GM12878 (cell line): ENCODE measurements at regions not wholly inside any gene's neighbourhood (a gene's known extent, or its start where the extent isn't known, plus 50 kb on each side); places are given as distances from the start of the nearest gene placed in this dataset.

Experiments used
- ATAC-seq: fragments of 200-7000 bp; cut with Tn5 transposase; 3 replicates; pipeline ENCODE4 v1.9.1; 2020; ENCODE audit warnings: mild to moderate bottlenecking, moderate library complexity
- BruUV-seq: library from RNA; stranded (reverse); fragments of 400-500 nt; replicated peaks from 2 replicates; lab custom pipeline; 2021; lab: Mats Ljungman, UMichigan
- CTCF ChIA-PET: fragments of 300-600 bp; sonication (Branson Sonifier 250); formaldehyde crosslinking; extraction: SDS; loops from one replicate; lab custom pipeline; 2021; ENCODE audit warnings: inconsistent platforms; lab: Yijun Ruan, JAX
- POLR2A ChIA-PET: fragments of 350-600 bp; formaldehyde crosslinking; extraction: SDS; loops from one replicate; lab custom pipeline; 2021; ENCODE audit warnings: inconsistent platforms; lab: Charles Lee
- RAD21 ChIA-PET: fragments of 300-600 bp; sonication (Branson Sonifier 250); formaldehyde crosslinking; loops from one replicate; lab custom pipeline; 2023; ENCODE audit warnings: antibody characterized with exemption; ENCODE audit not compliant: unreplicated experiment; lab: Charles Lee
- SMC1A ChIA-PET: fragments of 300-600 bp; sonication (Branson Sonifier 250); formaldehyde crosslinking; loops from one replicate; lab custom pipeline; 2023; ENCODE audit not compliant: unreplicated experiment, uncharacterized antibody; lab: Charles Lee
- DNase-seq: peaks from one replicate; pipeline ENCODE4 v3.0.0-alpha.2; 2011; ENCODE audit warnings: low read depth, low spot score
- FAIRE-seq: peaks from 3 replicates; lab custom pipeline; 2011; peaks lifted over from hg19 to GRCh38; lab: Jason Lieb, UNC
- H2AFZ ChIP-seq: 2 replicates; pipeline ENCODE4 v1.6.0; 2011; ENCODE audit warnings: low read depth, low read length, control low read depth; ENCODE audit not compliant: control insufficient read depth
- H3K27ac ChIP-seq: 2 replicates; pipeline ENCODE4 v1.5.1; 2011; ENCODE audit warnings: control low read depth; ENCODE audit not compliant: control insufficient read depth, insufficient read depth
- H3K27me3 ChIP-seq, 2 experiments: replicated peaks in 1 of 2; 2 replicates each; pipeline versions ENCODE4 v1.6.0 to v1.6.1; 2011; ENCODE audit warnings: low read length in 1 of 2; ENCODE audit not compliant: control insufficient read depth in 2 of 2, insufficient read depth in 2 of 2
- H3K36me3 ChIP-seq, 2 experiments: 2 replicates each; pipeline ENCODE4 v1.5.1; 2011; ENCODE audit warnings: low read length in 1 of 2; ENCODE audit not compliant: control insufficient read depth in 2 of 2, insufficient read depth in 2 of 2
- H3K4me1 ChIP-seq: 2 replicates; pipeline ENCODE4 v1.6.1; 2011; ENCODE audit warnings: mild to moderate bottlenecking, low read length, moderate library complexity, mixed read lengths; ENCODE audit not compliant: control insufficient read depth, insufficient read depth
- H3K4me2 ChIP-seq: 2 replicates; pipeline ENCODE4 v1.6.0; 2011; ENCODE audit warnings: control low read depth; ENCODE audit not compliant: control insufficient read depth, insufficient read depth
- H3K4me3 ChIP-seq: fragments of 200-600 bp; sonication (generic); 2 replicates; pipeline ENCODE4 v1.5.1; 2016
- H3K79me2 ChIP-seq: 2 replicates; pipeline ENCODE4 v1.6.0; 2011; ENCODE audit warnings: low read length; ENCODE audit not compliant: control insufficient read depth, insufficient read depth
- H3K9ac ChIP-seq: 2 replicates; pipeline ENCODE4 v1.8.0; 2011; ENCODE audit warnings: low read length, control low read depth, mixed read lengths; ENCODE audit not compliant: control insufficient read depth, insufficient read depth
- H3K9me3 ChIP-seq: replicated peaks from 3 replicates; pipeline ENCODE4 v1.5.1; 2011; ENCODE audit warnings: mild to moderate bottlenecking, low read length; ENCODE audit not compliant: control insufficient read depth, insufficient read depth
- H4K20me1 ChIP-seq: 2 replicates; pipeline ENCODE4 v1.6.0; 2011; ENCODE audit not compliant: control insufficient read depth, insufficient read depth
- RB1 ChIP-seq: fragments of 450-650 bp; formaldehyde crosslinking; IDR thresholded peaks from 2 replicates; pipeline ENCODE4 v1.6.1; 2017; ENCODE audit warnings: mild to moderate bottlenecking, borderline replicate concordance
- SUPT20H ChIP-seq: IDR thresholded peaks from 2 replicates; pipeline ENCODE4 v1.6.1; 2011; ENCODE audit warnings: low read depth, mild to moderate bottlenecking, low read length, moderate library complexity, borderline replicate concordance; ENCODE audit not compliant: control insufficient read depth
- YBX1 ChIP-seq: fragments of 450-650 bp; IDR thresholded peaks from 2 replicates; pipeline ENCODE4 v1.6.1; 2016; ENCODE audit warnings: antibody characterized with exemption
- WGBS: methylation state at CpG from one replicate; pipeline ENCODE4 v1.1.6; 2016; ENCODE audit warnings: low lambda C conversion rate; ENCODE audit not compliant: insufficient replicate concordance, insufficient coverage; ENCODE audit errors: missing lambda C conversion rate; 5-methylcytosine and 5-hydroxymethylcytosine counted together
- in situ Hi-C: fragments of 300-500 bp; cut with MboI; formaldehyde crosslinking; loops from 9 replicates; pipeline ENCODE4 v1.14.3; 2018; ENCODE audit warnings: mixed read lengths
- intact Hi-C: fragments of 100-400 bp; cut with micrococcal nuclease; formaldehyde crosslinking; loops from one replicate; pipeline ENCODE4 v1.14.2; 2022; ENCODE audit not compliant: unreplicated experiment
- TF ChIP-seq, protein P1 (sequence below): IDR thresholded peaks from 2 replicates; pipeline ENCODE4 v1.6.1; 2011; ENCODE audit warnings: borderline replicate concordance, low read depth, mild to moderate bottlenecking, moderate library complexity, mixed read lengths, low read length; ENCODE audit not compliant: insufficient read depth; ENCODE audit errors: extremely low read length
- TF ChIP-seq, protein P2 (sequence below): IDR thresholded peaks from 2 replicates; pipeline ENCODE4 v1.6.1; 2011; ENCODE audit warnings: mild to moderate bottlenecking, low read depth, low read length, moderate library complexity; ENCODE audit not compliant: insufficient replicate concordance
- TF ChIP-seq, protein P3 (sequence below): fragments of 150-350 bp; IDR thresholded peaks from 2 replicates; pipeline ENCODE4 v1.6.1; 2014; ENCODE audit warnings: mild to moderate bottlenecking, low read depth, low read length
- TF ChIP-seq, protein P4 (sequence below): IDR thresholded peaks from 2 replicates; pipeline ENCODE4 v1.6.1; 2012; ENCODE audit warnings: low read depth, low read length, improper control_type of control experiment

DNA sequence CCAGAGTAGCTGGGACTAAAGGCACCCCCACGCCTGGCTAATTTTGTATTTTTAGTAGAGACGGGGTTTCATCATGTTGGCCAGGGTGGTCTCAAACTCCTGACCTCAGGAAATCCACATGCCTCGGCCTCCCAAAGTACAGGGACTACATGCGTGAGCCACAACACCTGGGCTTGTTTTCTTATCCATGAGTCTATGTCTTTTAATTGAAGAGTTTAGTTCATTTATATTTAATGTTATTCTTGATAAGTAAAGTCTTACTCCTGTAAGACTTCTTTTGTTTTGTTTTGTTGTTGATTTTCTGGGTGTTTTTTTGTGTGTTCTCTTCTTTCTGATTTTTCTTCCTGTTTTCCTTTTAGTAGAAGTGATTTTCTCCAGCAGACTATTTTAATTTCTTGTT, 621.0 kb downstream of the LTN1 start:
- Histone ChIP-seq H3K27me3 (no peaks in the 10 kb centered on the region), H3K4me2 (no peak overlapping the region), H3K79me2 (no peaks in the 10 kb centered on the region), H3K4me1 (no peaks in the 10 kb centered on the region), H3K4me3 (no peak overlapping the region), H2AFZ (no peak overlapping the region), H3K9ac (no peak overlapping the region), H4K20me1 (no peaks in the 10 kb centered on the region), H3K9me3 (no peaks in the 10 kb centered on the region), H3K27ac (no peak overlapping the region), H3K36me3 (no peaks in the 10 kb centered on the region)
- TF ChIP-seq, protein P1, sequence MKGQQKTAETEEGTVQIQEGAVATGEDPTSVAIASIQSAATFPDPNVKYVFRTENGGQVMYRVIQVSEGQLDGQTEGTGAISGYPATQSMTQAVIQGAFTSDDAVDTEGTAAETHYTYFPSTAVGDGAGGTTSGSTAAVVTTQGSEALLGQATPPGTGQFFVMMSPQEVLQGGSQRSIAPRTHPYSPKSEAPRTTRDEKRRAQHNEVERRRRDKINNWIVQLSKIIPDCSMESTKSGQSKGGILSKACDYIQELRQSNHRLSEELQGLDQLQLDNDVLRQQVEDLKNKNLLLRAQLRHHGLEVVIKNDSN, result no peak
- TF ChIP-seq SUPT20H (no peak), RB1 (no peak), YBX1 (no peak)
- TF ChIP-seq, protein P2, sequence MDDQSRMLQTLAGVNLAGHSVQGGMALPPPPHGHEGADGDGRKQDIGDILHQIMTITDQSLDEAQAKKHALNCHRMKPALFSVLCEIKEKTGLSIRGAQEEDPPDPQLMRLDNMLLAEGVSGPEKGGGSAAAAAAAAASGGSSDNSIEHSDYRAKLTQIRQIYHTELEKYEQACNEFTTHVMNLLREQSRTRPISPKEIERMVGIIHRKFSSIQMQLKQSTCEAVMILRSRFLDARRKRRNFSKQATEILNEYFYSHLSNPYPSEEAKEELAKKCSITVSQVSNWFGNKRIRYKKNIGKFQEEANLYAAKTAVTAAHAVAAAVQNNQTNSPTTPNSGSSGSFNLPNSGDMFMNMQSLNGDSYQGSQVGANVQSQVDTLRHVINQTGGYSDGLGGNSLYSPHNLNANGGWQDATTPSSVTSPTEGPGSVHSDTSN, result no peak
- TF ChIP-seq, protein P3, sequence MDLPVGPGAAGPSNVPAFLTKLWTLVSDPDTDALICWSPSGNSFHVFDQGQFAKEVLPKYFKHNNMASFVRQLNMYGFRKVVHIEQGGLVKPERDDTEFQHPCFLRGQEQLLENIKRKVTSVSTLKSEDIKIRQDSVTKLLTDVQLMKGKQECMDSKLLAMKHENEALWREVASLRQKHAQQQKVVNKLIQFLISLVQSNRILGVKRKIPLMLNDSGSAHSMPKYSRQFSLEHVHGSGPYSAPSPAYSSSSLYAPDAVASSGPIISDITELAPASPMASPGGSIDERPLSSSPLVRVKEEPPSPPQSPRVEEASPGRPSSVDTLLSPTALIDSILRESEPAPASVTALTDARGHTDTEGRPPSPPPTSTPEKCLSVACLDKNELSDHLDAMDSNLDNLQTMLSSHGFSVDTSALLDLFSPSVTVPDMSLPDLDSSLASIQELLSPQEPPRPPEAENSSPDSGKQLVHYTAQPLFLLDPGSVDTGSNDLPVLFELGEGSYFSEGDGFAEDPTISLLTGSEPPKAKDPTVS, result no peak
- TF ChIP-seq, protein P4, sequence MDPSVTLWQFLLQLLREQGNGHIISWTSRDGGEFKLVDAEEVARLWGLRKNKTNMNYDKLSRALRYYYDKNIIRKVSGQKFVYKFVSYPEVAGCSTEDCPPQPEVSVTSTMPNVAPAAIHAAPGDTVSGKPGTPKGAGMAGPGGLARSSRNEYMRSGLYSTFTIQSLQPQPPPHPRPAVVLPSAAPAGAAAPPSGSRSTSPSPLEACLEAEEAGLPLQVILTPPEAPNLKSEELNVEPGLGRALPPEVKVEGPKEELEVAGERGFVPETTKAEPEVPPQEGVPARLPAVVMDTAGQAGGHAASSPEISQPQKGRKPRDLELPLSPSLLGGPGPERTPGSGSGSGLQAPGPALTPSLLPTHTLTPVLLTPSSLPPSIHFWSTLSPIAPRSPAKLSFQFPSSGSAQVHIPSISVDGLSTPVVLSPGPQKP, result no peak
- ATAC-seq (no peak), DNase-seq (no peak), FAIRE-seq (no peak)
- 13% methylated on average over 4 of the region's 4 CpGs for WGBS
- ChIA-PET POLR2A (no interaction called here), SMC1A (no interaction called here), CTCF (no interaction called here), RAD21 (no interaction called here)
- in situ Hi-C loops (no loop called here), intact Hi-C loops (no loop called here)
- no TSS peak for BruUV-seq
